ENCODE measurements at regions not wholly inside any gene's neighbourhood (a gene's known extent, or its start where the extent isn't known, plus 50 kb on each side); places are given as distances from the start of the nearest gene placed in this dataset.
"Not testable (repeated sequence)": the region's sequence is repeated elsewhere in the genome, so short reads cannot be mapped to it uniquely, and the experiment has no call there.

GRCh38 chrX:122046815-122047214, 999.4 kb downstream of the GLUD2 start:
- DNase-seq (ENCODE audit: low read depth), result no peak

- peak; percentile 4 for DNase-seq (ENCODE audit: low read depth)
Observed at GRCh38 chrX:122047261-122047660, 999.9 kb downstream of the GLUD2 start.

GRCh38 chrX:122055460-122055859, 1008.0 kb downstream of the GLUD2 start:
- DNase-seq (ENCODE audit: low read depth), result no peak

- no peak for DNase-seq (ENCODE audit: low read depth)
Observed at GRCh38 chrX:122055979-122056715, 1008.7 kb downstream of the GLUD2 start.

- no peak for DNase-seq (ENCODE audit: low read depth)
Observed at GRCh38 chrX:122076241-122076640, 1028.8 kb downstream of the GLUD2 start.

- DNase-seq (ENCODE audit: low read depth), result no peak
Observed at GRCh38 chrX:122078079-122078478, 1030.7 kb downstream of the GLUD2 start.

- DNase-seq (ENCODE audit: low read depth), result no peak
Observed at GRCh38 chrX:122087341-122087740, 1039.9 kb downstream of the GLUD2 start.

GRCh38 chrX:122091571-122091970, 1044.2 kb downstream of the GLUD2 start:
- DNase-seq (ENCODE audit: low read depth), result no peak

GRCh38 chrX:122092360-122092759, 1045.0 kb downstream of the GLUD2 start:
- DNase-seq (ENCODE audit: low read depth), result no peak

- DNase-seq (ENCODE audit: low read depth), result no peak
Observed at GRCh38 chrX:122092978-122093377, 1045.6 kb downstream of the GLUD2 start.

- DNase-seq (ENCODE audit: low read depth), result peak; percentile 15
Observed at GRCh38 chrX:122094611-122095010, 1047.2 kb downstream of the GLUD2 start.

GRCh38 chrX:122113376-122113775, 1066.0 kb downstream of the GLUD2 start:
- no peak for DNase-seq (ENCODE audit: low read depth)

GRCh38 chrX:122113896-122114295, 1066.5 kb downstream of the GLUD2 start:
- DNase-seq (ENCODE audit: low read depth), result no peak

GRCh38 chrX:122115604-122116003, 1068.2 kb downstream of the GLUD2 start:
- no peak for DNase-seq (ENCODE audit: low read depth)

- no peak for DNase-seq (ENCODE audit: low read depth)
Observed at GRCh38 chrX:122119361-122119760, 1064.7 kb upstream of the GRIA3 start.

- DNase-seq (ENCODE audit: low read depth), result no peak
Observed at GRCh38 chrX:122122274-122122673, 1061.8 kb upstream of the GRIA3 start.

GRCh38 chrX:122133478-122133877, 1050.6 kb upstream of the GRIA3 start:
- DNase-seq (ENCODE audit: low read depth), result no peak

- no peak for DNase-seq (ENCODE audit: low read depth)
Observed at GRCh38 chrX:122134291-122134690, 1049.8 kb upstream of the GRIA3 start.

- no peak for DNase-seq (ENCODE audit: low read depth)
Observed at GRCh38 chrX:122135070-122135469, 1049.0 kb upstream of the GRIA3 start.

- not testable (repeated sequence) for DNase-seq (ENCODE audit: low read depth)
Observed at GRCh38 chrX:122140219-122140618, 1043.9 kb upstream of the GRIA3 start.

- no peak for DNase-seq (ENCODE audit: low read depth)
Observed at GRCh38 chrX:122154019-122154418, 1030.1 kb upstream of the GRIA3 start.

GRCh38 chrX:122168241-122168640, 1015.8 kb upstream of the GRIA3 start:
- DNase-seq (ENCODE audit: low read depth), result no peak

GRCh38 chrX:122184791-122185190, 999.3 kb upstream of the GRIA3 start:
- no peak for DNase-seq (ENCODE audit: low read depth)

GRCh38 chrX:122187069-122187713, 996.9 kb upstream of the GRIA3 start:
- DNase-seq (ENCODE audit: low read depth), result no peak
